Suprapubic skin (tissue), 4 donors: ENCODE measurements at regions not wholly inside any gene's neighbourhood (a gene's known extent, or its start where the extent isn't known, plus 50 kb on each side); places are given as distances from the start of the nearest gene placed in this dataset.
"Not testable (repeated sequence)": the region's sequence is repeated elsewhere in the genome, so short reads cannot be mapped to it uniquely, and the experiment has no call there.

Experiments
- POLR2A ChIP-seq, 2 donors: fragments of 450-650 bp; IDR thresholded peaks; one replicate each; pipeline ENCODE4 v1.6.1; 2017; ENCODE audit warnings: antibody characterized with exemption in 2 of 2, mild to moderate bottlenecking in 2 of 2, moderate library complexity in 2 of 2
- POLR2AphosphoS5 ChIP-seq, 3 donors: sonication (generic); formaldehyde crosslinking; IDR thresholded peaks; one replicate each; pipeline ENCODE4 v1.6.1; 2017; ENCODE audit warnings: antibody characterized with exemption in 3 of 3
- TF ChIP-seq, protein P1 (sequence below), 2 donors: fragments of 200-600 bp in 1 of 2; fragments of 450-650 bp in 1 of 2; sonication (generic) in 1 of 2; IDR thresholded peaks; one replicate each; pipeline ENCODE4 v1.5.1; 2016 to 2019; ENCODE audit warnings: antibody characterized with exemption in 2 of 2, mild to moderate bottlenecking in 1 of 2, moderate library complexity in 1 of 2

DNA sequence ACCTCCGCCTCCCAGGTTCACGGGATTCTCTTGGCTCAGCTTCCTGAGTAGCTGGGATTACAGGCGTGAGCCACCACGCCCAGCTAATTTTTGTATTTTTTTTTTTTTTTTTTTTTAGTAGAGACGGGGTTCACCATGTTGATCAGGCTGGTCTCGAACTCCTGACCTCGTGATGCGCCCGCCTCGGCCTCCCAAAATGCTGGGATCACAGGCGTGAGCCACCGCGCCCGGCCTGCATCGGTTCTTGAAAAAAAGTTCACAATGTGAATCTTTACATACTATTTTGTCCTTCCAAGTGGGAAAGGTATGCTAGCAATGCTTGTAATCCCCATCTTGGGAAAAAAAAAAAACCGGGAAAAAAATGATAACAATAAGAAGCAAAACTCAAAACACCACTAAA lies 211.0 kb downstream of the SH3BGRL start:
- TF ChIP-seq POLR2AphosphoS5, POLR2A (IDR thresholded peaks at IDR 0.05): not testable (repeated sequence)
- TF ChIP-seq, protein P1, sequence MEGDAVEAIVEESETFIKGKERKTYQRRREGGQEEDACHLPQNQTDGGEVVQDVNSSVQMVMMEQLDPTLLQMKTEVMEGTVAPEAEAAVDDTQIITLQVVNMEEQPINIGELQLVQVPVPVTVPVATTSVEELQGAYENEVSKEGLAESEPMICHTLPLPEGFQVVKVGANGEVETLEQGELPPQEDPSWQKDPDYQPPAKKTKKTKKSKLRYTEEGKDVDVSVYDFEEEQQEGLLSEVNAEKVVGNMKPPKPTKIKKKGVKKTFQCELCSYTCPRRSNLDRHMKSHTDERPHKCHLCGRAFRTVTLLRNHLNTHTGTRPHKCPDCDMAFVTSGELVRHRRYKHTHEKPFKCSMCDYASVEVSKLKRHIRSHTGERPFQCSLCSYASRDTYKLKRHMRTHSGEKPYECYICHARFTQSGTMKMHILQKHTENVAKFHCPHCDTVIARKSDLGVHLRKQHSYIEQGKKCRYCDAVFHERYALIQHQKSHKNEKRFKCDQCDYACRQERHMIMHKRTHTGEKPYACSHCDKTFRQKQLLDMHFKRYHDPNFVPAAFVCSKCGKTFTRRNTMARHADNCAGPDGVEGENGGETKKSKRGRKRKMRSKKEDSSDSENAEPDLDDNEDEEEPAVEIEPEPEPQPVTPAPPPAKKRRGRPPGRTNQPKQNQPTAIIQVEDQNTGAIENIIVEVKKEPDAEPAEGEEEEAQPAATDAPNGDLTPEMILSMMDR (IDR thresholded peaks at IDR 0.05): not testable (repeated sequence)
